H9 (cell line): ENCODE measurements at regions not wholly inside any gene's neighbourhood (a gene's known extent, or its start where the extent isn't known, plus 50 kb on each side); places are given as distances from the start of the nearest gene placed in this dataset.

Source experiments
- DNase-seq: peaks from one replicate; pipeline ENCODE4 v3.0.0-alpha.2; 2017
- H2AFZ ChIP-seq: one replicate; pipeline ENCODE4 v1.6.1; 2013; ENCODE audit warnings: mild to moderate bottlenecking, low read length, control low read depth, moderate library complexity
- H2AK5ac ChIP-seq: 2 replicates; pipeline ENCODE4 v1.6.1; 2013; ENCODE audit warnings: low read length, control low read depth, mixed read lengths; ENCODE audit not compliant: insufficient read length
- H2BK120ac ChIP-seq: one replicate; pipeline ENCODE4 v1.6.1; 2013; ENCODE audit warnings: low read depth, mild to moderate bottlenecking, low read length, control low read depth, inconsistent platforms; ENCODE audit not compliant: poor library complexity, severe bottlenecking
- H2BK12ac ChIP-seq: 2 replicates; pipeline ENCODE4 v1.6.1; 2013; ENCODE audit warnings: low read length, control low read depth, mixed read lengths, low read depth; ENCODE audit not compliant: insufficient read length
- H2BK15ac ChIP-seq: 2 replicates; pipeline ENCODE4 v1.6.1; 2013; ENCODE audit warnings: low read depth, low read length, control low read depth
- H2BK20ac ChIP-seq: one replicate; pipeline ENCODE4 v1.6.1; 2013; ENCODE audit warnings: low read depth, mild to moderate bottlenecking, low read length, control low read depth, inconsistent platforms; ENCODE audit not compliant: poor library complexity, severe bottlenecking
- H2BK5ac ChIP-seq: 2 replicates; pipeline ENCODE4 v1.6.1; 2013; ENCODE audit warnings: low read length, control low read depth, mixed read lengths; ENCODE audit not compliant: insufficient read length
- H3K14ac ChIP-seq: 2 replicates; pipeline ENCODE4 v1.6.1; 2013; ENCODE audit warnings: low read length, control low read depth; ENCODE audit not compliant: insufficient read depth
- H3K18ac ChIP-seq: 2 replicates; pipeline ENCODE4 v1.6.1; 2013; ENCODE audit warnings: low read depth, mild to moderate bottlenecking, mixed read lengths, low read length, control low read depth; ENCODE audit not compliant: insufficient read length
- H3K23ac ChIP-seq: 2 replicates; pipeline ENCODE4 v1.6.1; 2013; ENCODE audit warnings: low read length, control low read depth, mixed read lengths, low read depth; ENCODE audit not compliant: insufficient read length
- H3K23me2 ChIP-seq: 2 replicates; pipeline ENCODE4 v1.6.1; 2013; ENCODE audit warnings: low read depth, mild to moderate bottlenecking, mixed read lengths, low read length, control low read depth; ENCODE audit not compliant: insufficient read length, poor library complexity, severe bottlenecking
- H3K27ac ChIP-seq: 2 replicates; pipeline ENCODE4 v1.5.1; 2013; ENCODE audit warnings: low read length, control low read depth, mixed read lengths, low read depth; ENCODE audit not compliant: insufficient read length
- H3K27me3 ChIP-seq: 2 replicates; pipeline ENCODE4 v1.6.1; 2013; ENCODE audit warnings: low read length, control low read depth, inconsistent platforms; ENCODE audit not compliant: insufficient read depth
- H3K4ac ChIP-seq: 2 replicates; pipeline ENCODE4 v1.6.1; 2013; ENCODE audit warnings: low read depth, mild to moderate bottlenecking, control low read depth, inconsistent platforms, low read length, moderate library complexity
- H3K4me1 ChIP-seq: 2 replicates; pipeline ENCODE4 v1.6.1; 2013; ENCODE audit warnings: low read length, control low read depth, inconsistent platforms; ENCODE audit not compliant: insufficient read depth
- H3K4me2 ChIP-seq: 2 replicates; pipeline ENCODE4 v1.6.1; 2013; ENCODE audit warnings: low read length, control low read depth, mixed read lengths; ENCODE audit not compliant: insufficient read length, insufficient read depth
- H3K56ac ChIP-seq: 2 replicates; pipeline ENCODE4 v1.6.1; 2013; ENCODE audit warnings: low read depth, mild to moderate bottlenecking, mixed read lengths, low read length, control low read depth; ENCODE audit not compliant: insufficient read length
- H3K79me1 ChIP-seq: 2 replicates; pipeline ENCODE4 v1.6.1; 2013; ENCODE audit warnings: low read depth, mild to moderate bottlenecking, moderate library complexity, low read length, control low read depth, inconsistent platforms; ENCODE audit not compliant: insufficient read depth, poor library complexity, severe bottlenecking
- H3K79me2 ChIP-seq: 2 replicates; pipeline ENCODE4 v1.6.1; 2013; ENCODE audit warnings: low read length, control low read depth, inconsistent platforms; ENCODE audit not compliant: insufficient read depth
- H3K9ac ChIP-seq: 2 replicates; pipeline ENCODE4 v1.6.1; 2013; ENCODE audit warnings: low read length, control low read depth, mixed read lengths; ENCODE audit not compliant: insufficient read length; ENCODE audit errors: extremely low read depth
- H3K9me3 ChIP-seq: one replicate; pipeline ENCODE4 v1.6.1; 2013; ENCODE audit warnings: low read depth, low read length, inconsistent platforms; ENCODE audit not compliant: control insufficient read depth
- H3T11ph ChIP-seq: one replicate; pipeline ENCODE4 v1.6.1; 2013; ENCODE audit warnings: mild to moderate bottlenecking, low read length, control low read depth, inconsistent platforms
- H4K20me1 ChIP-seq: one replicate; pipeline ENCODE4 v1.6.1; 2013; ENCODE audit not compliant: control insufficient read depth, insufficient read length, insufficient read depth
- H4K5ac ChIP-seq: 2 replicates; pipeline ENCODE4 v1.6.1; 2013; ENCODE audit warnings: low read depth, mild to moderate bottlenecking, mixed read lengths, low read length, control low read depth; ENCODE audit not compliant: insufficient read length
- H4K8ac ChIP-seq: replicated peaks from 2 replicates; pipeline ENCODE4 v1.6.1; 2013; ENCODE audit warnings: low read length, control low read depth, mixed read lengths, low read depth; ENCODE audit not compliant: insufficient read length
- H4K91ac ChIP-seq: 2 replicates; pipeline ENCODE4 v1.6.1; 2013; ENCODE audit warnings: low read depth, mild to moderate bottlenecking, moderate library complexity, mixed read lengths, low read length, control low read depth; ENCODE audit not compliant: insufficient read length
- H3K27ac Mint-ChIP-seq, 3 experiments: 2 replicates in 2 of 3; 3 replicates in 1 of 3; pipeline ENCODE4 v1.8.0; 2020 to 2021; ENCODE audit warnings: mixed read lengths in 3 of 3, mild to moderate bottlenecking in 1 of 3, moderate library complexity in 1 of 3
- H3K27me3 Mint-ChIP-seq: 2 replicates; pipeline ENCODE4 v1.8.0; 2021; ENCODE audit warnings: low read depth, mild to moderate bottlenecking, moderate library complexity, mixed read lengths
- H3K36me3 Mint-ChIP-seq, 3 experiments: 2 replicates in 2 of 3; 3 replicates in 1 of 3; pipeline ENCODE4 v1.8.0; 2020 to 2021; ENCODE audit warnings: low read depth in 3 of 3, mixed read lengths in 3 of 3; ENCODE audit not compliant: insufficient read depth in 1 of 3
- H3K4me1 Mint-ChIP-seq, 2 experiments: 2 replicates each; pipeline ENCODE4 v1.8.0; 2020; ENCODE audit warnings: mixed read lengths in 2 of 2
- H3K4me3 Mint-ChIP-seq, 2 experiments: 2 replicates in 1 of 2; 3 replicates in 1 of 2; pipeline ENCODE4 v1.8.0; 2020 to 2021; ENCODE audit warnings: mild to moderate bottlenecking in 2 of 2, mixed read lengths in 2 of 2, moderate library complexity in 1 of 2
- H3K9me3 Mint-ChIP-seq, 2 experiments: 2 replicates in 1 of 2; 3 replicates in 1 of 2; pipeline ENCODE4 v1.8.0; 2020; ENCODE audit warnings: mild to moderate bottlenecking in 2 of 2, mixed read lengths in 2 of 2, moderate library complexity in 1 of 2
- CTCF ChIP-seq: fragments of 200-600 bp; sonication (generic); conservative IDR thresholded peaks from 3 replicates; pipeline ENCODE4 v1.8.0; 2021; ENCODE audit warnings: antibody characterized with exemption, mild to moderate bottlenecking
- WGBS: extraction: QIAGEN DNeasy Blood & Tissue Kit; methylation state at CpG from one replicate; pipeline ENCODE4 v1.1.7; 2013; ENCODE audit warnings: missing lambda C conversion rate, low lambda C conversion rate, mixed read lengths; ENCODE audit not compliant: insufficient read length; ENCODE audit errors: extremely low coverage; 5-methylcytosine and 5-hydroxymethylcytosine counted together

DNA sequence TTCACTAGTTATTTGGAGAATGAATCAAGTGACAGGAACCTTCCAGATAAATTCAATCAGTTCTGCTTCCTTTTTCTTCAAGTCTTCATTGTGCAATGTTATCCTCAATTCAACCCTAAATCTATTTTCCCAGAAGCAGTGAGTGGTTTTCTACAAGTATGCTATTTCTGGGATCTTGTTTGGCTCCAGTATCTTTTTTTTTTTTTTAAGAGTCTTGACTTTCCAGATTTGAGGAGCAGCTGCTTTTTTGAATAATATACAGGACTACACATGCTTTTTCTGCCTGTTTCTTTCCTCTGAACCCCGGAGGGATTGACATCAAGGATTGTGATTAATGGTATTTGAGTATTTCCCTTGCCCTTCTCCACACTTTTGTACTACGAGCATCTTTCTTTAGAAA is 339.2 kb upstream of the JAG1 start:
- H3K9ac ChIP-seq, result no peak overlapping the region
- H3K4ac ChIP-seq, result no peak overlapping the region
- H2BK120ac ChIP-seq, result no peak overlapping the region
- no peak overlapping the region for H4K5ac ChIP-seq
- no CpG with 5 or more reads among the region's 2 CpGs for WGBS
- Mint-ChIP-seq H3K27ac (no peak overlapping the region), H3K27me3 (no peaks in the 10 kb centered on the region), H3K4me1 (no peaks in the 10 kb centered on the region), H3K4me3 (no peak overlapping the region), H3K9me3 (no peaks in the 10 kb centered on the region), H3K36me3 (no peaks in the 10 kb centered on the region; a peak in 1 of 7 replicates)
- no peak overlapping the region for H4K8ac ChIP-seq
- TF ChIP-seq CTCF, result no peak
- no peaks in the 10 kb centered on the region for H3K79me2 ChIP-seq
- H3K79me1 ChIP-seq, result no peaks in the 10 kb centered on the region
- no peak overlapping the region for H3K56ac ChIP-seq
- H3K4me1 ChIP-seq, result no peaks in the 10 kb centered on the region
- no peak overlapping the region for H3K18ac ChIP-seq
- H2BK5ac ChIP-seq, result no peak overlapping the region
- H3K23ac ChIP-seq, result no peak overlapping the region
- no peak overlapping the region for H2BK12ac ChIP-seq
- H2BK15ac ChIP-seq, result no peak overlapping the region
- H2AFZ ChIP-seq, result no peak overlapping the region
- no peaks in the 10 kb centered on the region for H3K9me3 ChIP-seq
- H4K91ac ChIP-seq, result no peak overlapping the region
- H3T11ph ChIP-seq, result no peak overlapping the region
- no peaks in the 10 kb centered on the region for H3K27me3 ChIP-seq
- no peak overlapping the region for H3K27ac ChIP-seq
- no peak overlapping the region for H3K4me2 ChIP-seq
- H3K14ac ChIP-seq, result no peak overlapping the region
- DNase-seq, result no peak
- no peaks in the 10 kb centered on the region for H3K23me2 ChIP-seq
- H4K20me1 ChIP-seq, result no peaks in the 10 kb centered on the region
- no peak overlapping the region for H2AK5ac ChIP-seq
- no peak overlapping the region for H2BK20ac ChIP-seq
